SK-N-SH (cell line): ENCODE measurements at regions not wholly inside any gene's neighbourhood (a gene's known extent, or its start where the extent isn't known, plus 50 kb on each side); places are given as distances from the start of the nearest gene placed in this dataset.

ENCODE experiments used
- CTCF ChIA-PET: fragments of 300-600, 350-600 bp; formaldehyde crosslinking; extraction: SDS; loops from one replicate; lab custom pipeline; 2021; lab: Yijun Ruan, JAX
- POLR2A ChIA-PET: fragments of 350-600 bp; sonication (Branson Sonifier 250); formaldehyde crosslinking; extraction: SDS; loops from one replicate; lab custom pipeline; 2020; ENCODE audit warnings: antibody characterized with exemption, inconsistent platforms; lab: Yijun Ruan, JAX
- DNase-seq: peaks from one replicate; pipeline ENCODE4 v3.0.0; 2012
- H2AFZ ChIP-seq: fragments of 200-600 bp; sonication (generic); 2 replicates; pipeline ENCODE4 v1.8.1; 2016; ENCODE audit warnings: antibody characterized with exemption, mild to moderate bottlenecking, low read depth
- H3F3A ChIP-seq: fragments of 200-600 bp; sonication (generic); replicated peaks from 2 replicates; pipeline ENCODE3; 2016; ENCODE audit warnings: antibody characterized with exemption, mild to moderate bottlenecking; ENCODE audit not compliant: insufficient read depth
- H3K27ac ChIP-seq, 2 experiments: fragments of 200-500 bp in 1 of 2; fragments of 200-600 bp in 1 of 2; sonication (Bioruptor generic) in 1 of 2; sonication (generic), shearing (Covaris generic) in 1 of 2; 2 replicates each; pipeline versions ENCODE4 v1.5.1 to v1.6.1; 2014 to 2016; ENCODE audit warnings: low read depth in 2 of 2, inconsistent platforms in 1 of 2, low read length in 1 of 2, mild to moderate bottlenecking in 1 of 2, mixed read lengths in 1 of 2
- H3K27me3 ChIP-seq: fragments of 200-600 bp; sonication (generic), shearing (Covaris generic); 2 replicates; pipeline ENCODE4 v1.6.1; 2016; ENCODE audit warnings: mixed run types; ENCODE audit not compliant: insufficient read depth
- H3K36me3 ChIP-seq, 2 experiments: fragments of 200-500 bp in 1 of 2; fragments of 200-600 bp in 1 of 2; sonication (Bioruptor generic) in 1 of 2; sonication (generic) in 1 of 2; replicated peaks in 1 of 2; 2 replicates each; pipeline versions ENCODE3 to v1.5.1; 2014 to 2016; ENCODE audit warnings: low read length in 1 of 2, mild to moderate bottlenecking in 1 of 2; ENCODE audit not compliant: insufficient read depth in 2 of 2, control insufficient read depth in 1 of 2
- H3K4me1 ChIP-seq, 2 experiments: fragments of 200-500 bp in 1 of 2; fragments of 200-600 bp in 1 of 2; sonication (Bioruptor generic) in 1 of 2; sonication (generic), shearing (Covaris generic) in 1 of 2; 2 replicates each; pipeline versions ENCODE4 v1.5.1 to v1.6.1; 2014 to 2016; ENCODE audit warnings: low read depth in 1 of 2, low read length in 1 of 2, mixed run types in 1 of 2; ENCODE audit not compliant: insufficient read depth in 2 of 2, control insufficient read depth in 1 of 2
- H3K4me2 ChIP-seq: fragments of 200-600 bp; sonication (generic), shearing (Covaris generic); 2 replicates; pipeline ENCODE4 v1.6.1; 2017; ENCODE audit warnings: mixed run types
- H3K4me3 ChIP-seq, 2 experiments: fragments of 200-500 bp in 1 of 2; fragments of 200-600 bp in 1 of 2; sonication (Bioruptor generic) in 1 of 2; sonication (generic), shearing (Covaris generic) in 1 of 2; 2 replicates each; pipeline versions ENCODE4 v1.5.1 to v1.8.1; 2014 to 2016; ENCODE audit warnings: low read depth in 2 of 2, inconsistent platforms in 1 of 2, low read length in 1 of 2, mild to moderate bottlenecking in 1 of 2, mixed read lengths in 1 of 2, moderate library complexity in 1 of 2
- H3K79me2 ChIP-seq: fragments of 200-600 bp; sonication (generic); 2 replicates; pipeline ENCODE4 v1.8.1; 2017; ENCODE audit warnings: mild to moderate bottlenecking; ENCODE audit not compliant: insufficient read depth
- H3K9ac ChIP-seq: fragments of 200-600 bp; sonication (generic); 2 replicates; pipeline ENCODE4 v1.6.1; 2017; ENCODE audit warnings: mixed run types
- H3K9me2 ChIP-seq: fragments of 200-600 bp; sonication (generic); 2 replicates; pipeline ENCODE4 v1.6.1; 2017; ENCODE audit warnings: mixed run types
- H3K9me3 ChIP-seq: fragments of 200-600 bp; sonication (generic); 2 replicates; pipeline ENCODE4 v1.6.1; 2017; ENCODE audit warnings: mixed run types, mild to moderate bottlenecking, moderate library complexity
- H4K20me1 ChIP-seq: fragments of 200-600 bp; sonication (generic); 2 replicates; pipeline ENCODE4 v1.6.1; 2017; ENCODE audit warnings: mild to moderate bottlenecking, mixed run types; ENCODE audit not compliant: insufficient read depth
- EP300 ChIP-seq, 2 experiments: IDR thresholded peaks; 2 replicates each; pipeline versions ENCODE4 v1.4.0 to v1.6.1; 2012; ENCODE audit warnings: borderline replicate concordance in 1 of 2, low read depth in 1 of 2, low read length in 1 of 2
- EZH2phosphoT487 ChIP-seq: fragments of 200-600 bp; sonication (generic); IDR thresholded peaks from 2 replicates; pipeline ENCODE4 v1.6.1; 2017; ENCODE audit warnings: low read depth, mixed run types, mild to moderate bottlenecking, antibody characterized with exemption, moderate library complexity, borderline replicate concordance
- FOXJ3 ChIP-seq: sonication (generic); formaldehyde crosslinking; IDR thresholded peaks from 2 replicates; pipeline ENCODE4 v1.5.1; 2020; ENCODE audit warnings: mild to moderate bottlenecking, missing genetic modification reagents
- GATA2 ChIP-seq: sonication (generic); formaldehyde crosslinking; IDR thresholded peaks from 2 replicates; pipeline ENCODE4 v1.5.0; 2020; ENCODE audit warnings: mild to moderate bottlenecking, missing genetic modification reagents
- MEF2A ChIP-seq: IDR thresholded peaks from 2 replicates; pipeline ENCODE4 v1.4.0; 2012; ENCODE audit warnings: low read depth, borderline replicate concordance
- RCOR1 ChIP-seq: fragments of 150-350 bp; IDR thresholded peaks from 2 replicates; pipeline ENCODE4 v1.6.1; 2017; ENCODE audit warnings: antibody characterized with exemption, low read length
- RFX5 ChIP-seq: IDR thresholded peaks from 2 replicates; pipeline ENCODE4 v1.6.1; 2012; ENCODE audit warnings: mild to moderate bottlenecking, improper control_type of control experiment, low read length
- RXRA ChIP-seq: IDR thresholded peaks from 2 replicates; pipeline ENCODE4 v1.4.0; 2012; ENCODE audit warnings: low read depth, mild to moderate bottlenecking, borderline replicate concordance
- SIN3A ChIP-seq: IDR thresholded peaks from 2 replicates; pipeline ENCODE4 v1.6.1; 2012; ENCODE audit warnings: low read depth, mild to moderate bottlenecking, low read length, moderate library complexity, borderline replicate concordance
- TAF1 ChIP-seq: IDR thresholded peaks from 2 replicates; pipeline ENCODE4 v1.6.1; 2012; ENCODE audit warnings: low read depth, mild to moderate bottlenecking, low read length, moderate library complexity, borderline replicate concordance
- TCF12 ChIP-seq: IDR thresholded peaks from 2 replicates; pipeline ENCODE4 v1.4.0; 2012
- TEAD4 ChIP-seq: IDR thresholded peaks from 2 replicates; pipeline ENCODE4 v1.4.0; 2012; ENCODE audit warnings: mild to moderate bottlenecking, borderline replicate concordance; ENCODE audit not compliant: insufficient read depth
- YY1 ChIP-seq: IDR thresholded peaks from 2 replicates; pipeline ENCODE4 v1.4.0; 2012; ENCODE audit warnings: low read depth, mild to moderate bottlenecking
- WGBS: methylation state at CpG from one replicate; pipeline ENCODE4 v1.1.6; 2017; ENCODE audit warnings: low lambda C conversion rate; 5-methylcytosine and 5-hydroxymethylcytosine counted together
- TF ChIP-seq, protein P1 (sequence below): IDR thresholded peaks from 2 replicates; pipeline ENCODE4 v1.4.0; 2012; ENCODE audit warnings: low read depth, borderline replicate concordance
- TF ChIP-seq, protein P2 (sequence below): IDR thresholded peaks from 2 replicates; pipeline ENCODE4; 2012
- TF ChIP-seq, protein P3 (sequence below): fragments of 200-600 bp; sonication (generic); IDR thresholded peaks from 2 replicates; pipeline ENCODE4 v1.6.1; 2017; ENCODE audit warnings: antibody characterized with exemption, mild to moderate bottlenecking, moderate library complexity
- TF ChIP-seq, protein P4 (sequence below): fragments of 150-350 bp; IDR thresholded peaks from 2 replicates; pipeline ENCODE4 v1.6.1; 2017; ENCODE audit warnings: antibody characterized with exemption, low read length, low read depth, borderline replicate concordance

DNA sequence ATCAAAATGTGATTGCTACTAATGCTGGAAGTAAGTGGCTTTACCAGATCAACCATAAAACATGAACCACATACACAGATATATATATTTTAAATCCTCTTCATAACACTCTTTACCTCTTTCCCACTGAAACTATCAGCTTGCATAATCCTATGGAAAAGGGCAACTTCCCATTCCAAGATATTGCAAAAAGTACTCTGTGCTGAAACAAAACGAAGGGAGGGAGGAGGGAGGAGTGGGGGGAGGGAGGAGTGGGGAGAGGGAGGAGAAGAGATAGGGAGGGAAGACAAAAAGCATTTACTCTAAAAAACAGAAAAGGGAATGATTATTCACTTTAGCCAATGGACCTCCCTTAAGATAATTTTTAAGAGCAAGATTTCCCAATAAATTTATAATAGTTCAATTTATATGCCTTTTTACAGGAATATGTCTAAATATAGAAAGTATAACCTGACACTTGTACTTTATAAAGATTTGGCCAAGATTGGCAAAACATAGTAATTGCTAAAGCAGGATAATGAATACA is 344.8 kb upstream of the NFE2L3 start:
- Histone ChIP-seq H3K4me2 (no peak overlapping the region), H3F3A (no peaks in the 10 kb centered on the region), H3K27me3 (no peaks in the 10 kb centered on the region), H3K36me3 (no peaks in the 10 kb centered on the region), H3K9ac (no peak overlapping the region), H3K4me3 (no peak overlapping the region), H3K27ac (no peak overlapping the region), H4K20me1 (no peaks in the 10 kb centered on the region), H3K4me1 (peaks cover 0 to 3% of the 10 kb centered on the region in 2 experiments; a peak in 2 of 4 replicates), H3K9me2 (no peaks in the 10 kb centered on the region), H3K79me2 (no peaks in the 10 kb centered on the region), H2AFZ (no peak overlapping the region), H3K9me3 (no peaks in the 10 kb centered on the region)
- POLR2A ChIA-PET: no interaction called here
- DNase-seq: no peak
- CTCF ChIA-PET: interaction anchor here (1.1 to 2.6 kb wide), 2 partner anchors 13 to 40 kb away, joined by 3 to 8 read pairs; no protein-coding TSS in a partner anchor
- WGBS: 7% methylated on average over 1 of the region's 1 CpG
- TF ChIP-seq TAF1 (no peak), EZH2phosphoT487 (no peak), EP300 (IDR thresholded peaks at IDR 0.05; ENCODE audit: borderline replicate concordance in 1 of 2, low read depth in 1 of 2, low read length in 1 of 2) (no peak), GATA2 (CRISPR knock-in tag) (no peak), TEAD4 (no peak), TCF12 (no peak), FOXJ3 (no peak), RFX5 (no peak), SIN3A (no peak), YY1 (no peak), RXRA (no peak), RCOR1 (no peak), MEF2A (no peak)
- TF ChIP-seq, protein P1, sequence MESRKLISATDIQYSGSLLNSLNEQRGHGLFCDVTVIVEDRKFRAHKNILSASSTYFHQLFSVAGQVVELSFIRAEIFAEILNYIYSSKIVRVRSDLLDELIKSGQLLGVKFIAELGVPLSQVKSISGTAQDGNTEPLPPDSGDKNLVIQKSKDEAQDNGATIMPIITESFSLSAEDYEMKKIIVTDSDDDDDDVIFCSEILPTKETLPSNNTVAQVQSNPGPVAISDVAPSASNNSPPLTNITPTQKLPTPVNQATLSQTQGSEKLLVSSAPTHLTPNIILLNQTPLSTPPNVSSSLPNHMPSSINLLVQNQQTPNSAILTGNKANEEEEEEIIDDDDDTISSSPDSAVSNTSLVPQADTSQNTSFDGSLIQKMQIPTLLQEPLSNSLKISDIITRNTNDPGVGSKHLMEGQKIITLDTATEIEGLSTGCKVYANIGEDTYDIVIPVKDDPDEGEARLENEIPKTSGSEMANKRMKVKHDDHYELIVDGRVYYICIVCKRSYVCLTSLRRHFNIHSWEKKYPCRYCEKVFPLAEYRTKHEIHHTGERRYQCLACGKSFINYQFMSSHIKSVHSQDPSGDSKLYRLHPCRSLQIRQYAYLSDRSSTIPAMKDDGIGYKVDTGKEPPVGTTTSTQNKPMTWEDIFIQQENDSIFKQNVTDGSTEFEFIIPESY: no peak
- TF ChIP-seq, protein P2, sequence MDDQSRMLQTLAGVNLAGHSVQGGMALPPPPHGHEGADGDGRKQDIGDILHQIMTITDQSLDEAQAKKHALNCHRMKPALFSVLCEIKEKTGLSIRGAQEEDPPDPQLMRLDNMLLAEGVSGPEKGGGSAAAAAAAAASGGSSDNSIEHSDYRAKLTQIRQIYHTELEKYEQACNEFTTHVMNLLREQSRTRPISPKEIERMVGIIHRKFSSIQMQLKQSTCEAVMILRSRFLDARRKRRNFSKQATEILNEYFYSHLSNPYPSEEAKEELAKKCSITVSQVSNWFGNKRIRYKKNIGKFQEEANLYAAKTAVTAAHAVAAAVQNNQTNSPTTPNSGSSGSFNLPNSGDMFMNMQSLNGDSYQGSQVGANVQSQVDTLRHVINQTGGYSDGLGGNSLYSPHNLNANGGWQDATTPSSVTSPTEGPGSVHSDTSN: no peak
- TF ChIP-seq, protein P3, sequence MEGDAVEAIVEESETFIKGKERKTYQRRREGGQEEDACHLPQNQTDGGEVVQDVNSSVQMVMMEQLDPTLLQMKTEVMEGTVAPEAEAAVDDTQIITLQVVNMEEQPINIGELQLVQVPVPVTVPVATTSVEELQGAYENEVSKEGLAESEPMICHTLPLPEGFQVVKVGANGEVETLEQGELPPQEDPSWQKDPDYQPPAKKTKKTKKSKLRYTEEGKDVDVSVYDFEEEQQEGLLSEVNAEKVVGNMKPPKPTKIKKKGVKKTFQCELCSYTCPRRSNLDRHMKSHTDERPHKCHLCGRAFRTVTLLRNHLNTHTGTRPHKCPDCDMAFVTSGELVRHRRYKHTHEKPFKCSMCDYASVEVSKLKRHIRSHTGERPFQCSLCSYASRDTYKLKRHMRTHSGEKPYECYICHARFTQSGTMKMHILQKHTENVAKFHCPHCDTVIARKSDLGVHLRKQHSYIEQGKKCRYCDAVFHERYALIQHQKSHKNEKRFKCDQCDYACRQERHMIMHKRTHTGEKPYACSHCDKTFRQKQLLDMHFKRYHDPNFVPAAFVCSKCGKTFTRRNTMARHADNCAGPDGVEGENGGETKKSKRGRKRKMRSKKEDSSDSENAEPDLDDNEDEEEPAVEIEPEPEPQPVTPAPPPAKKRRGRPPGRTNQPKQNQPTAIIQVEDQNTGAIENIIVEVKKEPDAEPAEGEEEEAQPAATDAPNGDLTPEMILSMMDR: no peak
- TF ChIP-seq, protein P4, sequence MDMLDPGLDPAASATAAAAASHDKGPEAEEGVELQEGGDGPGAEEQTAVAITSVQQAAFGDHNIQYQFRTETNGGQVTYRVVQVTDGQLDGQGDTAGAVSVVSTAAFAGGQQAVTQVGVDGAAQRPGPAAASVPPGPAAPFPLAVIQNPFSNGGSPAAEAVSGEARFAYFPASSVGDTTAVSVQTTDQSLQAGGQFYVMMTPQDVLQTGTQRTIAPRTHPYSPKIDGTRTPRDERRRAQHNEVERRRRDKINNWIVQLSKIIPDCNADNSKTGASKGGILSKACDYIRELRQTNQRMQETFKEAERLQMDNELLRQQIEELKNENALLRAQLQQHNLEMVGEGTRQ: no peak
